Gastrocnemius medialis (tissue), 4 donors: ENCODE measurements at regions not wholly inside any gene's neighbourhood (a gene's known extent, or its start where the extent isn't known, plus 50 kb on each side); places are given as distances from the start of the nearest gene placed in this dataset.

ENCODE experiments used
- ATAC-seq, 2 donors: fragments of 150-250 bp; one replicate each; pipeline ENCODE4 v1.9.1; 2016
- DNase-seq, 2 donors: peaks; one replicate each; pipeline ENCODE4 v3.0.0-alpha.2; 2019
- H3K27ac ChIP-seq, 4 donors: fragments of 200-600 bp; sonication (generic); 1 replicate in 1 of 4; 2 replicates in 3 of 4; pipeline ENCODE4 v1.5.1; 2016 to 2018; ENCODE audit warnings: mild to moderate bottlenecking in 2 of 4, moderate library complexity in 1 of 4
- H3K27me3 ChIP-seq, 3 donors: fragments of 200-600 bp; sonication (generic) in 2 of 3; 1 replicate in 1 of 3; 2 replicates in 2 of 3; pipeline versions ENCODE4 v1.5.1 to v1.6.0; 2016 to 2019; ENCODE audit warnings: mild to moderate bottlenecking in 1 of 3, moderate library complexity in 1 of 3
- H3K36me3 ChIP-seq, 2 donors: fragments of 200-600 bp; sonication (generic) in 1 of 2; one replicate each; pipeline ENCODE4 v1.5.1; 2017 to 2018
- H3K4me1 ChIP-seq, 2 donors: fragments of 200-600 bp; sonication (generic) in 1 of 2; one replicate each; pipeline ENCODE4 v1.5.1; 2016 to 2017; ENCODE audit warnings: mild to moderate bottlenecking in 2 of 2
- H3K4me3 ChIP-seq, 4 donors: fragments of 200-600 bp; sonication (generic) in 3 of 4; 1 replicate in 1 of 4; 2 replicates in 3 of 4; pipeline ENCODE4 v1.5.1; 2016 to 2019; ENCODE audit warnings: mild to moderate bottlenecking in 2 of 4
- H3K9me3 ChIP-seq, 3 donors: fragments of 200-600 bp; sonication (generic) in 2 of 3; 1 replicate in 1 of 3; 2 replicates in 2 of 3; pipeline ENCODE4 v1.5.1; 2016 to 2019
- CTCF ChIP-seq, 5 experiments: fragments of 450-650 bp in 3 of 5; fragments of 200-600 bp in 2 of 5; sonication (generic) in 2 of 5; IDR thresholded peaks in 4 of 5; conservative IDR thresholded peaks in 1 of 5; 1 replicate in 4 of 5; 2 replicates in 1 of 5; pipeline ENCODE4 v1.5.1; 2016 to 2019; ENCODE audit warnings: antibody characterized with exemption in 5 of 5, mild to moderate bottlenecking in 3 of 5, moderate library complexity in 3 of 5
- POLR2A ChIP-seq, 2 donors: fragments of 450-650 bp; IDR thresholded peaks; one replicate each; pipeline ENCODE4 v1.6.1; 2017; ENCODE audit warnings: antibody characterized with exemption in 2 of 2, mild to moderate bottlenecking in 2 of 2, moderate library complexity in 2 of 2
- in situ Hi-C, 4 donors: fragments of 200-750 bp; cut with MboI; loops; one replicate each; pipeline versions ENCODE4 v1.15.0 to v1.8.0; 2017; ENCODE audit warnings: low sequenced_read_pairs in 4 of 4
- intact Hi-C: fragments of 100-400 bp; cut with DNase I; formaldehyde crosslinking; loops from one replicate; pipeline ENCODE4 v1.15.1; 2023; ENCODE audit warnings: low total_unique reads

- intact Hi-C loops (no loop called here), in situ Hi-C loops (no loop called here)
- Histone ChIP-seq H3K4me3 (no peak overlapping the region), H3K4me1 (no peaks in the 10 kb centered on the region), H3K27ac (no peak overlapping the region), H3K27me3 (no peaks in the 10 kb centered on the region), H3K9me3 (no peaks in the 10 kb centered on the region), H3K36me3 (no peaks in the 10 kb centered on the region)
- TF ChIP-seq POLR2A (IDR thresholded peaks at IDR 0.05) = no peak
- no peak for TF ChIP-seq CTCF (IDR thresholded peaks at IDR 0.05 in 4 of 5, conservative IDR thresholded peaks at IDR 0.05 in 1 of 5)
- no peak for DNase-seq
- ATAC-seq = no peak
These were observed 52.1 kb downstream of the GSC start for GRCh38 chr14:94717808-94718207.

- TF ChIP-seq CTCF (IDR thresholded peaks at IDR 0.05 in 4 of 5, conservative IDR thresholded peaks at IDR 0.05 in 1 of 5) (no peak), POLR2A (IDR thresholded peaks at IDR 0.05) (no peak)
- Histone ChIP-seq H3K4me1 (no peaks in the 10 kb centered on the region), H3K27me3 (no peaks in the 10 kb centered on the region), H3K36me3 (no peaks in the 10 kb centered on the region), H3K4me3 (no peak overlapping the region), H3K27ac (no peak overlapping the region), H3K9me3 (no peaks in the 10 kb centered on the region)
- intact Hi-C loops (no loop called here), in situ Hi-C loops (no loop called here)
- DNase-seq = no peak
- no peak for ATAC-seq
These were observed 52.9 kb downstream of the GSC start for GRCh38 chr14:94716976-94717375.

- ATAC-seq (no peak), DNase-seq (no peak)
- TF ChIP-seq POLR2A (IDR thresholded peaks at IDR 0.05) = no peak
- Histone ChIP-seq H3K27ac (no peak overlapping the region), H3K4me3 (no peak overlapping the region), H3K27me3 (peaks cover 0 to 3% (median 0%) of the 10 kb centered on the region in 3 donors), H3K36me3 (no peaks in the 10 kb centered on the region), H3K4me1 (no peaks in the 10 kb centered on the region), H3K9me3 (no peaks in the 10 kb centered on the region)
- in situ Hi-C loops = no loop called here
- intact Hi-C loops = no loop called here
These were observed 56.8 kb downstream of the GSC start for GRCh38 chr14:94713115-94713514.

GRCh38 chr14:94710731-94711130, 59.2 kb downstream of the GSC start:
- no peak for TF ChIP-seq CTCF (IDR thresholded peaks at IDR 0.05 in 4 of 5, conservative IDR thresholded peaks at IDR 0.05 in 1 of 5)
- no peak for TF ChIP-seq POLR2A (IDR thresholded peaks at IDR 0.05)
- in situ Hi-C loops = no loop called here
- Histone ChIP-seq H3K9me3 (no peaks in the 10 kb centered on the region), H3K4me1 (no peaks in the 10 kb centered on the region), H3K27ac (no peak overlapping the region), H3K36me3 (no peaks in the 10 kb centered on the region), H3K27me3 (peaks cover 0 to 3% (median 0%) of the 10 kb centered on the region in 3 donors), H3K4me3 (no peak overlapping the region)
- ATAC-seq (no peak), DNase-seq (no peak)
- intact Hi-C loops = no loop called here

- Histone ChIP-seq H3K27ac (no peak overlapping the region), H3K4me1 (no peaks in the 10 kb centered on the region), H3K4me3 (no peak overlapping the region), H3K9me3 (no peaks in the 10 kb centered on the region), H3K36me3 (no peaks in the 10 kb centered on the region), H3K27me3 (peaks cover 0 to 3% (median 0%) of the 10 kb centered on the region in 3 donors)
- TF ChIP-seq POLR2A (IDR thresholded peaks at IDR 0.05) = no peak
- no peak for TF ChIP-seq CTCF (IDR thresholded peaks at IDR 0.05 in 4 of 5, conservative IDR thresholded peaks at IDR 0.05 in 1 of 5)
- in situ Hi-C loops = no loop called here
- intact Hi-C loops = no loop called here
- ATAC-seq (no peak), DNase-seq (no peak)
These were observed 62.4 kb downstream of the GSC start for GRCh38 chr14:94707494-94707893.
